ENCODE measurements at regions not wholly inside any gene's neighbourhood (a gene's known extent, or its start where the extent isn't known, plus 50 kb on each side); places are given as distances from the start of the nearest gene placed in this dataset.
"Not testable (repeated sequence)": the region's sequence is repeated elsewhere in the genome, so short reads cannot be mapped to it uniquely, and the experiment has no call there.

- Mint-ChIP-seq H3K27me3 (no peaks in the 10 kb centered on the region), H3K27ac (no peak overlapping the region), H3K4me1 (ENCODE audit: low read depth) (peaks cover 58% of the 10 kb centered on the region), H3K36me3 (ENCODE audit: low read depth) (no peaks in the 10 kb centered on the region), H3K9me3 (no peaks in the 10 kb centered on the region), H3K4me3 (no peak overlapping the region)
These were observed 111.0 kb upstream of the TMEM170B start for GRCh38 chr6:11426571-11426970.

DNA sequence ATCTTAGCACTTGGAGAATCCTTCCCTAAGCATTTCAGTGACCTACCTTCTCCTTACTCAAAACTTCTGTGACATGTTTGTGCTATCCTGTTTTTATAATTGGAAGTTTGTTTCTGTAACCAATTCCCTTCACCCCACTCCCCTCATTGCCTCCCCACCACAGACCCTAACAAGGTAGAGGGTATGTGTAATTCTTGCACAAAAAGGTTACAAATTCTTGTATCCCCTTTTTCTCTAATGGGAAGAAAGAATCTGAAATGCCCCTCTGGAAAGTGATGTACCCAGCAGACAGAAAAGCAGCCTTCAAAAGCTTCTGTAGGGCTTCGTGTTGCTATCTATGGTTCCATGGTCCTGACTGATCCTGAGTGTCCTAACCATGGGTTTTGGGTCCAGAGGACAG is 111.7 kb upstream of the TMEM170B start:
- Mint-ChIP-seq H3K4me3 (no peak overlapping the region), H3K9me3 (no peaks in the 10 kb centered on the region), H3K4me1 (ENCODE audit: low read depth) (peaks cover 62% of the 10 kb centered on the region)

GRCh38 chr6:11425431-11425871 is 112.1 kb upstream of the TMEM170B start:
- no peaks in the 10 kb centered on the region for H3K36me3 Mint-ChIP-seq (ENCODE audit: low read depth)
- H3K9me3 Mint-ChIP-seq, result no peaks in the 10 kb centered on the region
- H3K27ac Mint-ChIP-seq, result no peak overlapping the region
- H3K4me3 Mint-ChIP-seq, result no peak overlapping the region
- H3K27me3 Mint-ChIP-seq, result no peaks in the 10 kb centered on the region
- H3K4me1 Mint-ChIP-seq (ENCODE audit: low read depth), result peaks cover 62% of the 10 kb centered on the region

More for the DNA sequence above, 111.7 kb upstream of the TMEM170B start:
- Mint-ChIP-seq H3K27ac (no peak overlapping the region), H3K27me3 (no peaks in the 10 kb centered on the region), H3K36me3 (ENCODE audit: low read depth) (no peaks in the 10 kb centered on the region)

GRCh38 chr6:11424395-11425034 is 113.0 kb upstream of the TMEM170B start:
- Mint-ChIP-seq H3K4me3 (no peak overlapping the region), H3K27me3 (no peaks in the 10 kb centered on the region), H3K27ac (no peak overlapping the region), H3K9me3 (no peaks in the 10 kb centered on the region), H3K4me1 (ENCODE audit: low read depth) (peaks cover 52% of the 10 kb centered on the region), H3K36me3 (ENCODE audit: low read depth) (no peaks in the 10 kb centered on the region)

DNA sequence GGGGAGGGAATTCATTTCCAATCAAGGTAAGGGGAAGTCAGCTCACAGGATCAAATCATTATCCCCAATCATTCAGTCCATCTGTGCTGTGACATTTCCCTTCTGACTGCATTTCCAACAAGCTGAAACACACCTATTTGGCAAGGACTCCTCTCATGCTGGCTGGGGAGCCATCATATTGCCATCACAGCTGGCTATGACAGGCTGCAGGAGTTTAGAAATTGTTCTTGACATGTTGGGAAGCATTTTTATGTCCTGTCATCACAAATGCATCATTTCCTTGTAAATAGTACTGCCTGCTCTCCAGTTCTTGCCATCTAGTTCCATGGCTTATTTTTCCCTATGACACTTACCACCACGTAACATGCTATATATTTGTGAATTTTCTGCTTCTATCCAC is 113.9 kb upstream of the TMEM170B start:
- H3K4me3 Mint-ChIP-seq, result no peak overlapping the region
- no peaks in the 10 kb centered on the region for H3K27me3 Mint-ChIP-seq
- peaks cover 44% of the 10 kb centered on the region for H3K4me1 Mint-ChIP-seq (ENCODE audit: low read depth)
- H3K36me3 Mint-ChIP-seq (ENCODE audit: low read depth), result no peaks in the 10 kb centered on the region
- H3K9me3 Mint-ChIP-seq, result no peaks in the 10 kb centered on the region
- no peak overlapping the region for H3K27ac Mint-ChIP-seq

- H3K27me3 Mint-ChIP-seq, result no peaks in the 10 kb centered on the region
- H3K9me3 Mint-ChIP-seq, result no peaks in the 10 kb centered on the region
- H3K36me3 Mint-ChIP-seq (ENCODE audit: low read depth), result no peaks in the 10 kb centered on the region
- H3K4me3 Mint-ChIP-seq, result no peak overlapping the region
- no peak overlapping the region for H3K27ac Mint-ChIP-seq
- H3K4me1 Mint-ChIP-seq (ENCODE audit: low read depth), result peaks cover 38% of the 10 kb centered on the region
These were observed 114.5 kb upstream of the TMEM170B start for GRCh38 chr6:11423072-11423471.

GRCh38 chr6:11419763-11420453 is 117.6 kb upstream of the TMEM170B start:
- Mint-ChIP-seq H3K27me3 (no peaks in the 10 kb centered on the region), H3K27ac (no peak overlapping the region), H3K9me3 (no peaks in the 10 kb centered on the region), H3K4me1 (ENCODE audit: low read depth) (peaks cover 51% of the 10 kb centered on the region), H3K4me3 (no peak overlapping the region), H3K36me3 (ENCODE audit: low read depth) (peaks cover 4% of the 10 kb centered on the region)

DNA sequence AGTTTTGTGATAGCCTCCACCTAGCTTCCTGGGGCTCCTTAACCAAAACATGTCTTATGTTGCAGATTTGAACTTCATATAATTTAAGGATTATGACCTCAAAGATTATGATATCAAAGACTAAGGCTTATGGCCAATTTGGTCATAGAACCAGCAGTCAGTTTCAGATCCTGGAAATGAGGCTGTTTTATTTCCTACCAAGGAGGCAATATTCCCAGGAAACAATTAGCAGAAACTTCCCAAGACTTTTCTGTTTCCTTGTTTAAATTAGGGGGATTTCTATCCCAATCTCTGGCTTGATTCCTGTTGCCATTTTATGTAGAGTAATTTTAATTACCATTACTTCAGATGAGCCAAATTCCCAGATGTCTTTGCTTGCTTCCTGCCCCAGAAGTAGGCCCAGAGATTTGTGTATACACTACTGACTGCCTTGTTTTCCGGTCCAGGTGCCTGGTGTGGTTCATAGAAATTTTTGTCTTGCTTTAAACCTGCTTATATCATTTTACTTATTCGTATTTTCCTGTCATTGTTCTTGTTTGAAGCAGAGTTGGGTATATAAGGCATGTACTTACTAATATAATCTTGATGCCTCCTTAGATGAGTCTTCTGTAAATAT is 119.2 kb upstream of the TMEM170B start:
- Mint-ChIP-seq H3K4me1 (ENCODE audit: low read depth) (peaks cover 54% of the 10 kb centered on the region), H3K4me3 (no peak overlapping the region), H3K9me3 (no peaks in the 10 kb centered on the region), H3K36me3 (ENCODE audit: low read depth) (peaks cover 4% of the 10 kb centered on the region), H3K27me3 (no peaks in the 10 kb centered on the region), H3K27ac (no peak overlapping the region)

DNA sequence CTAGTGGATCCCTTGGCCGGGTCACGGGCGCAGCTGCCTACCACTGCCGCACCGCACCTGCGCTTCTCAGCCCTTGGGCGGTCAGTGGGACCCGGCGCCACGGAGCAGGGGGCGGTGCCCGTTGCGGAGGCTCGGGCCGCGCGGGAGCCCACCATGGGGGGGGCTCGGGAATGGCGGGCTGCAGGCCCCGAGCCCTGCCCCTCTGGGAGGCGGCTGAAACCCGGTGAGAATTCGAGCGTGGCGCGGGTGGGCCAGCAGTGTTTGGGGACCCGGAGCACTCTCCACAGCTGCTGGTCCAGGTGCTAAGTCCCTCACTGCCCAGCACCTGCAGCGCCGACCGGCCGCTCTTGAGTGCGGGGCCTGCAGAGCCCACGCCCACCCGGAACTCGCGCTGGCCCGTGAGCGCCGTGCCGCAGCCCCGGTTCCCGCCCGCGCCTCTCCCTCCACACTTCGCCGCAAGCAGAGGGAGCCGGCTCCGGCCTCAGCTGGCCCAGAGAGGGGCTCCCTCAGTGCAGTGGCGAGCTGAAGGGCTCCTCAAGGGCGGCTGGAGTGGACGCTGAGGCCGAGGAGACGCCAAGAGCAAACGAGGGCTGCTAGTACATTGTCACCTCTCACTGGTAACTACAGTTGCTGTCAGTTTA is 120.5 kb upstream of the TMEM170B start:
- H3K27ac Mint-ChIP-seq, result no peak overlapping the region
- no peaks in the 10 kb centered on the region for H3K27me3 Mint-ChIP-seq
- no peaks in the 10 kb centered on the region for H3K9me3 Mint-ChIP-seq
- H3K36me3 Mint-ChIP-seq (ENCODE audit: low read depth), result peaks cover 4% of the 10 kb centered on the region
- no peak overlapping the region for H3K4me3 Mint-ChIP-seq
- H3K4me1 Mint-ChIP-seq (ENCODE audit: low read depth), result peaks cover 57% of the 10 kb centered on the region

DNA sequence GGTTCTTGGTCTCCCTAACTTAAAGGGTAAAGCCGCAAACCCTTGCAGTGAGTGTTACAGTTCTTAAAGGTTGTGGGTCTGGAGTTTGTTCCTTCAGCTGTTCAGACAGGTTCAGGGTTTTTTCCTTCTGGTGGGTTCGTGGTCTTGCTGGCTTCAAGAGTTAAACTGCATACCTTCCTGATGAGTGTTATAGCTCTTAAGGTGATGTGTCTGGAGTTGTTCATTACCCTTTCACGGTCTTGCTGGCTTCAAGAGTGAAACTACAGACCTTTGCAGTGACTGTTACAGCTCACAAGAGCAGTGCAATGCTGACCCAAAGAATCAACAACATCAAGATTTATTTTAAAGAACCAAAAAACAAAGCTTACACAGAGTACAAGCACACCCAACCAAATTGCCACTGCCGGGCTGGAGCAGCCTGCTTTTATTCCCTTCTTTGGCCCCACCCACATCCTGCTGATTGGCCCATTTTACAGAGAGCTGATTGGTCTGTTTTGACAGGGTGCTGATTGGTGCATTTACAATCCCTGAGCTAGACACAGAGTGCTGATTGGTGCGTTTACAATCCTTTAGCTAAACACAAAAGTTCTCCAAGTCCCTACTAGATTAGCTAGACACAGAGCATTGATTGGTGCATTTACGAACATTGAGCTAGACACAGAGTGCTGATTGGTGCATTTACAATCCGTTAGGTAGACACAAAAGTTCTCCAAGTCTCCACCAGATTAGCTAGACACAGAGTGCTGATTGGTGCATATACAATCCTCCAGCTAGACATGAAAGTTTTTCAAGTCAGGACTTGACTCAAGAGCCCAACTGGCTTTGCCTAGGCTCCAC is 121.2 kb upstream of the TMEM170B start:
- H3K4me1 Mint-ChIP-seq (ENCODE audit: low read depth), result peaks cover 58% of the 10 kb centered on the region
- H3K27ac Mint-ChIP-seq, result peak overlapping the region; percentile 26
- H3K9me3 Mint-ChIP-seq; H3K36me3 Mint-ChIP-seq (ENCODE audit: low read depth); H3K27me3 Mint-ChIP-seq: not testable (repeated sequence)
- peak overlapping the region; percentile 1 for H3K4me3 Mint-ChIP-seq

DNA sequence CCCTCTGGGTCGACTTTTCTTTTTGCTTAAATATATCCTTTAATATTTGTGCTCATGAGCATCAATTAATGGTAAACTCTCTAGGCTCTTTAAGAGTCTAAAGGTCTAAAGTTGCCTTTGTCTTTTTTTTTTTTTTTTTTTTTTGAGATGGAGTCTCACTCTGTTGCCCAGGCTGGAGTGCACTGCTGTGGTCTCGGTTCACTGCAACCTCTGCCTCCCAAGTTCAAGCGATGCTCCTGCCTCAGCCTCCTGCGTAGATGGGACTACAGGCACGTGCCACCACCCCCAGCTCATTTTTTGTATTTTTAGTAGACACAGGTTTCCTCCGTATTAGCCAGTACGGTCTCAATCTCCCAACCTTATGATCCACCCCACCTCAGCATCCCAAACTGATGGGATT is 122.0 kb upstream of the TMEM170B start:
- peak overlapping the region; percentile 1 for H3K4me3 Mint-ChIP-seq
- peak overlapping the region; percentile 26 for H3K27ac Mint-ChIP-seq
- H3K36me3 Mint-ChIP-seq (ENCODE audit: low read depth), result peaks cover 4% of the 10 kb centered on the region
- H3K9me3 Mint-ChIP-seq, result no peaks in the 10 kb centered on the region
- no peaks in the 10 kb centered on the region for H3K27me3 Mint-ChIP-seq
- peaks cover 58% of the 10 kb centered on the region for H3K4me1 Mint-ChIP-seq (ENCODE audit: low read depth)

DNA sequence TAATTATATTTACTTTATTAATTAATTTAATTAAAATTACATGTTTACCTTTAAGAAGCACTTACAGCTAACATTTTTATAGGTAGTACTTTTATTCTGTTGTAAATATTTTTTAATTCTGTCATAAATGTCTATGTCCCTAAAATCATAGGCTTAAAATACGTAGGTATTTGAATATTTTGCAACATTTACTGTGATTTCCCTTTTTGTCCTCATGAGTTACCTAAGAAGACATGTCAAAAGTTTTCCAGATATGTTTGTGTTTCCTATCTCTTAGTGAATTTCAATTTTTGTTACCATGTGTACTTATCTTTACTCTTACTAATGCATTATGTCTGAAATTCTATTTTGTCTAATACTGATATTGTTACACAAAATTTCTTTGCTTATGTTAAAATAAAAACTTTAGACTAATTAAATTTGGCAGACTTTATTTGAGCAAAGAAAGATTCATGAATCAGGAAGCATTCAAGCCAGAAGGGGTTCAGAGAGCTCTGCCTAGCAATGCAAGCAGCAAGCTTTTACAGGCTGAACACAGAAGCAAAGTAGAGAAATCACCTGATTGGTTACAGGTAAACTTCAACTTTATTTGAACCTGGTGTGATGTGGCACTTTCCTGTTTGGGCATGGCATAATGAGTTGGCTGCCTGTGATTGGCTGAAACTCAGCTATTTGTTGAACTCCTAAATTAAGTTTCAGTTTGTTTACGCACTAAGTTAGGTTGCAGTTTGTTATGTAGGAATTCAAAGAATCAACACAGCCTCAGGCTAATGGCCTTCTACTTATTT is 123.2 kb upstream of the TMEM170B start:
- no peak overlapping the region for H3K27ac Mint-ChIP-seq
- peaks cover 2% of the 10 kb centered on the region for H3K27me3 Mint-ChIP-seq
- H3K4me3 Mint-ChIP-seq, result no peak overlapping the region
- peaks cover 62% of the 10 kb centered on the region for H3K4me1 Mint-ChIP-seq (ENCODE audit: low read depth)
- peaks cover 4% of the 10 kb centered on the region for H3K36me3 Mint-ChIP-seq (ENCODE audit: low read depth)
- no peaks in the 10 kb centered on the region for H3K9me3 Mint-ChIP-seq

DNA sequence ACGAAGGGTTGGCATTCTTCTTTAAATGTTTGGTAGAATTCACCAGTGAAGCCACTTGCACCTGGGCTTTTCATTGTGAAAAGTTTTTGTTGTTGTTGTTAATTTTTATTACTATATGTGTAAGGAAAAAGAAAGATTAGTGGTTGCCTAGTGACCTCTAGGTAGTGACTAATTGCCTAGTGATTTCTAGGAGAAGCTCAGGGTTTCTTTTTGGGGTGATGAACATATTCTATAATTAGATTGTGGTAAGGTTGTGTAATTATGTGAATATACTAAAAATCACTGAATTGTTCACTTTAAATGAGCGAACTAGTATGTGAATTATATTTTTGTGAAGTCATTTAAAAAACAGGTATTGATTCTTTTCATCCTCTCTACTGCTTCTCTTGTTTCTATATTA is 123.8 kb upstream of the TMEM170B start:
- H3K9me3 Mint-ChIP-seq, result no peaks in the 10 kb centered on the region
- peaks cover 62% of the 10 kb centered on the region for H3K4me1 Mint-ChIP-seq (ENCODE audit: low read depth)
- H3K27ac Mint-ChIP-seq, result peak overlapping the region; percentile 84
- peaks cover 4% of the 10 kb centered on the region for H3K36me3 Mint-ChIP-seq (ENCODE audit: low read depth)
- H3K4me3 Mint-ChIP-seq, result peak overlapping the region; percentile 42
- peaks cover 3% of the 10 kb centered on the region for H3K27me3 Mint-ChIP-seq
